ENCODE measurements at regions not wholly inside any gene's neighbourhood (a gene's known extent, or its start where the extent isn't known, plus 50 kb on each side); places are given as distances from the start of the nearest gene placed in this dataset.

GRCh38 chr2:240241572-240241971 is 101.1 kb upstream of the OTOS start:
- DNase-seq (ENCODE audit: low read depth in 1 of 2, low spot score in 2 of 2): no peak
- Histone ChIP-seq H2BK20ac (ENCODE audit: low read length) (no peak overlapping the region), H3K36me3 (ENCODE audit: control insufficient read depth in 2 of 4, insufficient read depth in 4 of 4, low read length in 3 of 4) (no peaks in the 10 kb centered on the region), H3K9ac (replicated peaks in 1 of 4; ENCODE audit: extremely low read depth in 1 of 4, low read depth in 3 of 4, low read length in 3 of 4) (no peak overlapping the region), H3K4me2 (ENCODE audit: insufficient read depth in 1 of 2, low read depth in 2 of 2, low read length in 2 of 2) (no peak overlapping the region), H3K9me3 (ENCODE audit: insufficient read depth in 2 of 2, low read depth in 1 of 2, low read length in 1 of 2) (no peaks in the 10 kb centered on the region), H3K79me2 (ENCODE audit: control insufficient read depth in 1 of 2, insufficient read depth in 2 of 2, low read length in 2 of 2) (no peaks in the 10 kb centered on the region), H3K27me3 (replicated peaks in 1 of 4; ENCODE audit: control insufficient read depth in 3 of 4, extremely low read depth in 1 of 4, insufficient read depth in 3 of 4, low read length in 3 of 4) (no peaks in the 10 kb centered on the region; a peak in 2 of 7 replicates), H3K23ac (ENCODE audit: insufficient read length) (no peak overlapping the region), H3K18ac (ENCODE audit: extremely low read depth, low read length) (no peak overlapping the region), H4K5ac (ENCODE audit: insufficient read length, low read depth, low read length) (no peak overlapping the region), H3K79me1 (ENCODE audit: low read depth, low read length) (no peaks in the 10 kb centered on the region), H2BK15ac (ENCODE audit: low read length) (no peak overlapping the region), H3K14ac (ENCODE audit: insufficient read length) (no peak overlapping the region), H3K23me2 (ENCODE audit: low read depth, low read length) (peaks cover 5% of the 10 kb centered on the region; the same call in 1 of the 2 replicates), H2BK12ac (ENCODE audit: low read depth, low read length) (no peak overlapping the region), H2BK120ac (replicated peaks; ENCODE audit: low read depth, low read length) (no peak overlapping the region), H3K4me1 (replicated peaks in 1 of 4; ENCODE audit: control insufficient read depth in 3 of 4, insufficient read depth in 4 of 4, low read length in 3 of 4) (no peaks in the 10 kb centered on the region; a peak in 2 of 7 replicates), H4K8ac (ENCODE audit: extremely low read depth, insufficient read depth, low read length) (no peak overlapping the region), H3K56ac (replicated peaks; ENCODE audit: insufficient read length, low read depth, low read length) (no peak overlapping the region), H2AK5ac (ENCODE audit: low read depth, low read length) (no peak overlapping the region), H2BK5ac (ENCODE audit: low read depth, low read length) (no peak overlapping the region), H3K27ac (ENCODE audit: low read depth, low read length) (no peak overlapping the region), H3K4ac (replicated peaks; ENCODE audit: insufficient read length, low read depth, low read length) (no peak overlapping the region), H4K91ac (replicated peaks; ENCODE audit: insufficient read length, low read length) (no peak overlapping the region), H2AFZ (ENCODE audit: low read length) (no peak overlapping the region), H4K20me1 (replicated peaks in 1 of 2; ENCODE audit: control insufficient read depth in 1 of 2, insufficient read depth in 2 of 2, low read length in 2 of 2) (peaks cover 1 to 4% of the 10 kb centered on the region in 2 experiments), H3K4me3 (ENCODE audit: extremely low read depth in 1 of 4, insufficient read depth in 2 of 4, low read depth in 3 of 4, low read length in 4 of 4) (no peak overlapping the region)
- ChIA-PET CTCF (ENCODE audit: partially characterized antibody) (no interaction called here), POLR2A (ENCODE audit: partially characterized antibody) (no interaction called here)
- TF ChIP-seq, protein P1, sequence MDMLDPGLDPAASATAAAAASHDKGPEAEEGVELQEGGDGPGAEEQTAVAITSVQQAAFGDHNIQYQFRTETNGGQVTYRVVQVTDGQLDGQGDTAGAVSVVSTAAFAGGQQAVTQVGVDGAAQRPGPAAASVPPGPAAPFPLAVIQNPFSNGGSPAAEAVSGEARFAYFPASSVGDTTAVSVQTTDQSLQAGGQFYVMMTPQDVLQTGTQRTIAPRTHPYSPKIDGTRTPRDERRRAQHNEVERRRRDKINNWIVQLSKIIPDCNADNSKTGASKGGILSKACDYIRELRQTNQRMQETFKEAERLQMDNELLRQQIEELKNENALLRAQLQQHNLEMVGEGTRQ (IDR thresholded peaks at IDR 0.05; ENCODE audit: low read length): no peak
- TF ChIP-seq YY1 (IDR thresholded peaks at IDR 0.05; ENCODE audit: low read depth, low read length) (no peak), ASH2L (IDR thresholded peaks at IDR 0.05; ENCODE audit: low read length) (no peak), SRF (IDR thresholded peaks at IDR 0.05; ENCODE audit: low read depth, low read length) (no peak), SIN3A (conservative IDR thresholded peaks at IDR 0.05 in 1 of 2, IDR thresholded peaks at IDR 0.05 in 1 of 2; ENCODE audit: low read depth in 1 of 2, low read length in 2 of 2) (no peak), POLR2AphosphoS5 (IDR thresholded peaks at IDR 0.05; ENCODE audit: low read depth, low read length) (no peak), ATF3 (IDR thresholded peaks at IDR 0.05; ENCODE audit: insufficient read depth, low read depth, low read length) (no peak), BRCA1 (IDR thresholded peaks at IDR 0.05; ENCODE audit: low read depth, low read length) (no peak), CBX8 (IDR thresholded peaks at IDR 0.05; ENCODE audit: borderline replicate concordance, low read depth, low read length) (no peak), CTBP2 (IDR thresholded peaks at IDR 0.05; ENCODE audit: borderline replicate concordance, insufficient read depth, insufficient read length, low read length) (no peak)
- 86% methylated on average over 2 of the region's 2 CpGs; no CpG with 5 or more reads in 1 of the 2 experiments for WGBS, 2 experiments (ENCODE audit: extremely low coverage in 1 of 2, insufficient coverage in 1 of 2, insufficient read length in 1 of 2, insufficient replicate concordance in 2 of 2, low coverage in 1 of 2, low lambda C conversion rate in 2 of 2, missing lambda C conversion rate in 1 of 2)
- FAIRE-seq: no peak

All from H1 (cell line).